Endothelial cell (in vitro differentiated cells): ENCODE measurements at regions not wholly inside any gene's neighbourhood (a gene's known extent, or its start where the extent isn't known, plus 50 kb on each side); places are given as distances from the start of the nearest gene placed in this dataset.
"Not testable (repeated sequence)": the region's sequence is repeated elsewhere in the genome, so short reads cannot be mapped to it uniquely, and the experiment has no call there.

ENCODE experiments used
- DNase-seq: peaks from one replicate; pipeline ENCODE4 v3.0.0; 2021; ENCODE audit warnings: low spot score
- H3K27ac Mint-ChIP-seq: one replicate; pipeline ENCODE4 v1.8.0; 2021; ENCODE audit warnings: mixed read lengths, inconsistent platforms; ENCODE audit not compliant: unreplicated experiment
- H3K27me3 Mint-ChIP-seq: one replicate; pipeline ENCODE4 v1.8.0; 2021; ENCODE audit warnings: mild to moderate bottlenecking, moderate library complexity, mixed read lengths, inconsistent platforms; ENCODE audit not compliant: unreplicated experiment
- H3K36me3 Mint-ChIP-seq: one replicate; pipeline ENCODE4 v1.8.0; 2021; ENCODE audit warnings: mild to moderate bottlenecking, low read depth, mixed read lengths, inconsistent platforms; ENCODE audit not compliant: unreplicated experiment
- H3K4me1 Mint-ChIP-seq: one replicate; pipeline ENCODE4 v1.8.0; 2021; ENCODE audit warnings: mild to moderate bottlenecking, mixed read lengths, inconsistent platforms; ENCODE audit not compliant: unreplicated experiment
- H3K4me3 Mint-ChIP-seq: one replicate; pipeline ENCODE4 v1.8.0; 2021; ENCODE audit warnings: mild to moderate bottlenecking, mixed read lengths, inconsistent platforms; ENCODE audit not compliant: unreplicated experiment
- H3K9me3 Mint-ChIP-seq: one replicate; pipeline ENCODE4 v1.8.0; 2021; ENCODE audit warnings: mixed read lengths, inconsistent platforms; ENCODE audit not compliant: unreplicated experiment
- TF ChIP-seq, protein P1 (sequence below): fragments of 200-600 bp; sonication (generic); IDR thresholded peaks from one replicate; pipeline ENCODE4 v1.5.0; 2021; ENCODE audit warnings: antibody characterized with exemption; ENCODE audit not compliant: unreplicated experiment

DNA sequence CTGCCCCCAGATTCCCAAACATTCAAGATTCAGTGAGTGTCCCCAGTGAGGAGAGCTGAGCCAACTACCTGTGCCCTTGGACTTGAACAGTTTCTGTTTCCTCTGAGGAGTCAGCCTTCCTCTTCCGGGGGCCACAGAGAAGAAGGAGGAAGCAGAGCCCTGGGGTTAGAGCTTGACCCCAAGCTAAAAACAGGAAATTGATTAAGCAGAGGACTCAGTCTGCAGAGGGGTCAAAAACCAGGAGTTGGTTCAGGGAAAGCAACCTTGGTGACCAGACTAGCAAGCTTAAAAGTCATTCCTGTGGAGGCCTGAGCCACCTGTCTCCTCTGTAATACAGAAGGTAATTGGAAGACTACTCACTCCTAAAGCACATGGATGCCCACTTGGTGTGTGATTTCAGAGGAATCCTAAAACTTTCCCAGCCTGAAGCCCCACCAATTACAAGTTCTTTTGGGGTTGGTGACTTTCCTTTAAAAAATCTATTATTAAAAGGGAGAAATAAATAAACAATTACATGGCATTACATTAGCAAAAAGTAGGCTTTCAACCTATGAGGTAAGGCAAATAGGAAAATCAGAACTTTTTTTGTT, 64.2 kb upstream of the SELENOP start:
- no peak for DNase-seq
- Mint-ChIP-seq H3K27ac (no peak overlapping the region), H3K36me3 (no peaks in the 10 kb centered on the region), H3K9me3 (no peaks in the 10 kb centered on the region), H3K4me1 (peaks cover 36% of the 10 kb centered on the region), H3K4me3 (no peak overlapping the region), H3K27me3 (no peaks in the 10 kb centered on the region)
- TF ChIP-seq, protein P1, sequence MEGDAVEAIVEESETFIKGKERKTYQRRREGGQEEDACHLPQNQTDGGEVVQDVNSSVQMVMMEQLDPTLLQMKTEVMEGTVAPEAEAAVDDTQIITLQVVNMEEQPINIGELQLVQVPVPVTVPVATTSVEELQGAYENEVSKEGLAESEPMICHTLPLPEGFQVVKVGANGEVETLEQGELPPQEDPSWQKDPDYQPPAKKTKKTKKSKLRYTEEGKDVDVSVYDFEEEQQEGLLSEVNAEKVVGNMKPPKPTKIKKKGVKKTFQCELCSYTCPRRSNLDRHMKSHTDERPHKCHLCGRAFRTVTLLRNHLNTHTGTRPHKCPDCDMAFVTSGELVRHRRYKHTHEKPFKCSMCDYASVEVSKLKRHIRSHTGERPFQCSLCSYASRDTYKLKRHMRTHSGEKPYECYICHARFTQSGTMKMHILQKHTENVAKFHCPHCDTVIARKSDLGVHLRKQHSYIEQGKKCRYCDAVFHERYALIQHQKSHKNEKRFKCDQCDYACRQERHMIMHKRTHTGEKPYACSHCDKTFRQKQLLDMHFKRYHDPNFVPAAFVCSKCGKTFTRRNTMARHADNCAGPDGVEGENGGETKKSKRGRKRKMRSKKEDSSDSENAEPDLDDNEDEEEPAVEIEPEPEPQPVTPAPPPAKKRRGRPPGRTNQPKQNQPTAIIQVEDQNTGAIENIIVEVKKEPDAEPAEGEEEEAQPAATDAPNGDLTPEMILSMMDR, result no peak

DNA sequence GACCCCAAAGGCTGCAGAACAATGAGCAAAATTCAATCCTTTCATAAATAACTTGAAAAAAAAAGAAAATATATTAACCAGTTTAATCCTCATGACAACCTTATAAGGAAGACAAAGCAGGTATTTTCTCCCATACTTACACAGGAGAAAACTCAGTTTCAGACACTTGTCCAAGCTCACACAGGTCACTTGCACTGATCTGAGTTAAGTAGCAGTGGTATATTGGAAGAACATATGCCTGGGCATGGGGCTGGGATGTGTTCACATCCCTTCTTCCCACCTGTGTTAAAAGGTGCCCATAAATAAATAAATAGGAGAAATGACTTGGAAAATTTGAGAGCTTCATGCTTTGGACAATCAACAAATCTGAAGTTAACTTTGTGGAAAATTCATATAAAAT, 63.5 kb upstream of the SELENOP start:
- Mint-ChIP-seq H3K4me1 (peaks cover 36% of the 10 kb centered on the region), H3K9me3 (no peaks in the 10 kb centered on the region), H3K27ac (no peak overlapping the region), H3K27me3 (no peaks in the 10 kb centered on the region), H3K4me3 (no peak overlapping the region), H3K36me3 (no peaks in the 10 kb centered on the region)
- DNase-seq, result no peak
- TF ChIP-seq, protein P1, result no peak

DNA sequence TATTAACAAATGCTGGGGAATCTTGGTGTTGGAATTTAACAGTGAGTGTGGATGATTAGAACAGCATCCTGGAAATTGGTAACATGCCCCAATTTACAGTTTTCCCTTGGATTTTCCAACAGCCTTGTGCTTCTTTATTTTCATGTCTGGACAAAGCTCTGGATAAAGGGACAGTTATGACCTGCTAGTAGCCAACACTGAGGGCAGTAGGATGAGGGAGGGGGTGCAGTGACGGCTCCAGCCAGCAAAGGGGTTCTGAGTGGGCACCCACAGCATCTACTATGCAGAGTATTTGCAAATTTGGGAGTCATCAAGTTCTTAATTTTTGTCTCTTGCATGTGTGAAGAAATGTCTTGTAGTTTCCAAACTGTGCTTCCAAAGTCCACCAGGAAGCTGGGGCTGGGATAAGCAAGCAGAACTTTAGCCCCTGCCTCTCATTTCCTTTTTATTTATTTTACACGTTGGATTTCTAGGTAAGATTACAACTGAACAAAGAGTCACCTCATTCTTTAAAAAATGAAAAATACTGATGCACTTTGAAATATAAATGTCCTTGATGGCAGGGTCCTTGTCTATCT, 63.0 kb upstream of the SELENOP start:
- DNase-seq, result no peak

DNA sequence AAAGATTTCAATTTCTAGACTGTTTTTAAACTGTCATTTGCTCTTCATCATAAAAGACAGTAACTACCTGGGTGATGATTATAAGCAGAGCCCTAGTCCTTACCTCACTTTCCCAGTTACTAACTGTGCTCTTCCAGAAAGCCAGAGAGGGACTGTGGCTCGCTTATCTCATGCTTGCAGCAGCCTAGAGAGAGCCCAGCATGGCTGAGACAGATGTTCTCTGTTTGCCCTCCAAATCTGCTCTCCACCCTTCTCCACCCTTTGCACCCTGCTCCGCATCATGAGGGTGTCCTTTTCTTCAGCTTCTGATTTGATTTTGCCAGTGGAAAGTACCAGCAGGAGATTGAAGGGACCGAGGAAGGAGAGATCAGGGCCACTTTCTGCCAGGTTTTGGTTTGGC, 61.2 kb upstream of the SELENOP start:
- no peak overlapping the region for H3K4me3 Mint-ChIP-seq
- H3K27ac Mint-ChIP-seq, result no peak overlapping the region
- H3K36me3 Mint-ChIP-seq, result no peaks in the 10 kb centered on the region
- H3K9me3 Mint-ChIP-seq, result no peaks in the 10 kb centered on the region
- peaks cover 2% of the 10 kb centered on the region for H3K27me3 Mint-ChIP-seq
- peaks cover 33% of the 10 kb centered on the region for H3K4me1 Mint-ChIP-seq
- no peak for DNase-seq
- TF ChIP-seq, protein P1, result no peak

More for the DNA sequence above, 63.0 kb upstream of the SELENOP start:
- Mint-ChIP-seq H3K27ac (no peak overlapping the region), H3K4me3 (no peak overlapping the region), H3K9me3 (no peaks in the 10 kb centered on the region), H3K36me3 (no peaks in the 10 kb centered on the region), H3K27me3 (no peaks in the 10 kb centered on the region), H3K4me1 (peaks cover 36% of the 10 kb centered on the region)
- TF ChIP-seq, protein P1, result no peak

DNA sequence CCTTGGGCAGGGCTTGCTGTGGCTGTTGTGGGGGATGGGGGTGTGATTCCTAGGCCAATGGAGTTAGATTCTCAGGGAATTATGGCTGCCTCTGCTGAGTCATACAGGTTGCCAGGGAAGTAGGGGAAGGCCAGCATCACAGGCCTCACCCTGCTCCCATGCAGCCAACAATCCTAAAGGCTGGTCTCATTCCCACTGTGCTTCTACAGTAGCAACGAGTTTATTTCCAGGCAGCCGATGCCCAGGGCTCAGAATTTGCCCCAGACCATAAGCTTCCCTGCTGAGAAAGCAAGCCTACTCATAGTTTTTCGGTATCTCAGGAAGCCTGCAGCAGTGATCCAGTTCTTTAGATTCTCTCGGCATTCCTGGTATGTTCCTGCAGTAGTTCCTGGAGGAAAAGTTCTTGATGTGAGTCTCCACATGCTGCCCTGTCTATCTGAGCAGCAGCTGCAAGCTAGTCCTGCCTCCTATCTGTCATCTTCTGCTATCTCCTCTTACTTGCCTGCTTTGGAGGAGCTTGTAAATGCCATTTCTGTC, 59.3 kb upstream of the SELENOP start:
- DNase-seq, result no peak
- Mint-ChIP-seq H3K27ac (no peak overlapping the region), H3K27me3 (peaks cover 2% of the 10 kb centered on the region), H3K9me3 (no peaks in the 10 kb centered on the region), H3K36me3 (no peaks in the 10 kb centered on the region), H3K4me3 (no peak overlapping the region), H3K4me1 (peaks cover 14% of the 10 kb centered on the region)
- TF ChIP-seq, protein P1, result no peak

DNA sequence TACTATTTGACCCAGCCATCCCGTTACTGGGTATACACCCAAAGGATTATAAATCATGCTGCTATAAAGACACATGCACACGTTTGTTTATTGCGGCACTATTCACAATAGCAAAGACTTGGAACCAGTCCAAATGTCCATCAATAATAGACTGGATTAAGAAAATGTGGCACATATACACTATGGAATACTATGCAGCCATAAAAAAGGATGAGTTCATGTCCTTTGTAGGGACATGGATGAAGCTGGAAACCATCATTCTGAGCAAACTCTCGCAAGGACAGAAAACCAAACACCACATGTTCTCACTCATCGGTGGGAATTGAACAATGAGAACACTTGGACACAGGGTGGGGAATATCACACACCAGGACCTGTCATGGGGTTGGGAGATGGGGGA, 56.7 kb upstream of the SELENOP start:
- H3K4me1 Mint-ChIP-seq, H3K36me3 Mint-ChIP-seq, H3K27me3 Mint-ChIP-seq, DNase-seq, H3K27ac Mint-ChIP-seq, H3K9me3 Mint-ChIP-seq, H3K4me3 Mint-ChIP-seq: not testable (repeated sequence)

DNA sequence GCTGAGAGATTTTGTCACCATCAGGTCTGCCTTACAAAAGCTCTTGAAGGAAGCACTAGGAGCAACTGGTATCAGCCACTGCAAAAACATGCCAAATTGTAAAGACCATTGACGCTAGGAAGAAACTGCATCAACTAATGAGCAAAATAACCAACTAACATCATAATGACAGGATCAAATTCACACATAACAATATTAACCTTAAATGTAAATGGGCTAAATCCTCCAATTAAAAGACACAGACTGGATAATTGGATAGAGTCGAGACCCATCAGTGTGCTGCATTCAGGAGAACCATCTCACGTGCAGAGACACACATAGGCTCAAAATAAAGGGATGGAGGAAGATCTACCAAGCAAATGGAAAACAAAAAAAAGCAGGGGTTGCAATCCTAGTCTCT, 53.1 kb upstream of the SELENOP start:
- not testable (repeated sequence) for H3K4me1 Mint-ChIP-seq, H3K36me3 Mint-ChIP-seq, H3K9me3 Mint-ChIP-seq, H3K27me3 Mint-ChIP-seq, DNase-seq, H3K4me3 Mint-ChIP-seq, H3K27ac Mint-ChIP-seq
